BLaER1 treated with 17β-estradiol and CSF1 and Interleukin-3, amounts not matched to agents 10 nM and 100 nM (cell line): ENCODE measurements at regions not wholly inside any gene's neighbourhood (a gene's known extent, or its start where the extent isn't known, plus 50 kb on each side); places are given as distances from the start of the nearest gene placed in this dataset.

Source experiments
- H3K27ac ChIP-seq, 11 experiments: shearing (Covaris generic); formaldehyde crosslinking; 2 replicates each; pipeline ENCODE4 v1.8.1; 2022
- H3K27me3 ChIP-seq, 11 experiments: shearing (Covaris generic); formaldehyde crosslinking; 2 replicates each; pipeline ENCODE4 v1.8.1; 2022
- H3K36me3 ChIP-seq, 11 experiments: shearing (Covaris generic); formaldehyde crosslinking; 2 replicates each; pipeline ENCODE4 v1.8.1; 2022
- H3K4me1 ChIP-seq, 10 experiments: shearing (Covaris generic); formaldehyde crosslinking; 2 replicates each; pipeline ENCODE4 v1.8.1; 2022
- H3K4me2 ChIP-seq, 11 experiments: shearing (Covaris generic); formaldehyde crosslinking; 2 replicates each; pipeline ENCODE4 v1.8.1; 2022
- H3K4me3 ChIP-seq, 10 experiments: shearing (Covaris generic); formaldehyde crosslinking; 2 replicates each; pipeline ENCODE4 v1.8.1; 2022
- H3K9ac ChIP-seq, 11 experiments: shearing (Covaris generic); formaldehyde crosslinking; 2 replicates each; pipeline ENCODE4 v1.8.1; 2022
- H3K9me3 ChIP-seq, 11 experiments: shearing (Covaris generic); formaldehyde crosslinking; replicated peaks in 1 of 11; 2 replicates each; pipeline ENCODE4 v1.8.1; 2022
- H4K20me1 ChIP-seq, 11 experiments: shearing (Covaris generic); formaldehyde crosslinking; 2 replicates each; pipeline ENCODE4 v1.8.1; 2022
- Cebpa-rat ChIP-seq, 11 experiments: shearing (Covaris generic); IDR thresholded peaks; 2 replicates each; pipeline ENCODE4 v1.8.1; 2022

- H3K27me3 ChIP-seq = no peaks in the 10 kb centered on the region
- no peak overlapping the region for H3K4me2 ChIP-seq
- no peak overlapping the region for H3K27ac ChIP-seq
- no peak overlapping the region for H3K4me3 ChIP-seq
- TF ChIP-seq Cebpa-rat (IDR thresholded peaks at IDR 0.05) = no peak
- no peaks in the 10 kb centered on the region for H3K9me3 ChIP-seq
- H3K4me1 ChIP-seq = no peaks in the 10 kb centered on the region
- no peak overlapping the region for H3K9ac ChIP-seq
- no peaks in the 10 kb centered on the region for H3K36me3 ChIP-seq
- H4K20me1 ChIP-seq = no peaks in the 10 kb centered on the region
Measured at GRCh38 chr15:94968133-94968532, 736.8 kb downstream of the MCTP2 start.

- Histone ChIP-seq H4K20me1 (no peaks in the 10 kb centered on the region), H3K27me3 (no peaks in the 10 kb centered on the region), H3K4me1 (no peaks in the 10 kb centered on the region), H3K27ac (no peak overlapping the region), H3K36me3 (no peaks in the 10 kb centered on the region), H3K4me3 (no peak overlapping the region), H3K4me2 (no peak overlapping the region), H3K9me3 (no peaks in the 10 kb centered on the region), H3K9ac (no peak overlapping the region)
- no peak for TF ChIP-seq Cebpa-rat (IDR thresholded peaks at IDR 0.05)
Measured at GRCh38 chr15:94970096-94970495, 738.7 kb downstream of the MCTP2 start.

GRCh38 chr15:94970802-94971201, 739.4 kb downstream of the MCTP2 start:
- no peak overlapping the region for H3K9ac ChIP-seq
- no peak overlapping the region for H3K27ac ChIP-seq

GRCh38 chr15:94972314-94972713, 741.0 kb downstream of the MCTP2 start:
- no peaks in the 10 kb centered on the region for H3K9me3 ChIP-seq
- H3K9ac ChIP-seq = no peak overlapping the region
- no peak overlapping the region for H3K4me3 ChIP-seq
- no peaks in the 10 kb centered on the region for H3K36me3 ChIP-seq
- no peak overlapping the region for H3K4me2 ChIP-seq
- H4K20me1 ChIP-seq = no peaks in the 10 kb centered on the region
- no peak for TF ChIP-seq Cebpa-rat (IDR thresholded peaks at IDR 0.05)
- H3K27me3 ChIP-seq = no peaks in the 10 kb centered on the region
- H3K4me1 ChIP-seq = no peaks in the 10 kb centered on the region
- no peak overlapping the region for H3K27ac ChIP-seq

More at GRCh38 chr15:94970802-94971201, 739.4 kb downstream of the MCTP2 start:
- Histone ChIP-seq H3K4me3 (no peak overlapping the region), H4K20me1 (no peaks in the 10 kb centered on the region), H3K4me1 (no peaks in the 10 kb centered on the region), H3K27me3 (no peaks in the 10 kb centered on the region), H3K9me3 (no peaks in the 10 kb centered on the region), H3K4me2 (no peak overlapping the region), H3K36me3 (no peaks in the 10 kb centered on the region)
- TF ChIP-seq Cebpa-rat (IDR thresholded peaks at IDR 0.05) = no peak

GRCh38 chr15:94987085-94987484, 755.7 kb downstream of the MCTP2 start:
- no peak for TF ChIP-seq Cebpa-rat (IDR thresholded peaks at IDR 0.05)
- no peaks in the 10 kb centered on the region for H4K20me1 ChIP-seq
- H3K4me2 ChIP-seq = no peak overlapping the region

GRCh38 chr15:94991718-94992117, 760.4 kb downstream of the MCTP2 start:
- Histone ChIP-seq H4K20me1 (no peaks in the 10 kb centered on the region), H3K9me3 (peaks cover 0 to 15% (median 6%) of the 10 kb centered on the region in 11 experiments; a peak in 9 of 22 replicates), H3K4me3 (no peak overlapping the region), H3K27ac (no peak overlapping the region), H3K4me1 (no peaks in the 10 kb centered on the region), H3K9ac (no peak overlapping the region), H3K27me3 (no peaks in the 10 kb centered on the region), H3K4me2 (no peak overlapping the region), H3K36me3 (no peaks in the 10 kb centered on the region)
- TF ChIP-seq Cebpa-rat (IDR thresholded peaks at IDR 0.05) = no peak

More at GRCh38 chr15:94987085-94987484, 755.7 kb downstream of the MCTP2 start:
- Histone ChIP-seq H3K4me3 (no peak overlapping the region), H3K27ac (no peak overlapping the region), H3K4me1 (no peaks in the 10 kb centered on the region), H3K9me3 (peaks cover 0 to 24% (median 11%) of the 10 kb centered on the region in 11 experiments; a peak in 9 of 22 replicates), H3K9ac (no peak overlapping the region), H3K27me3 (no peaks in the 10 kb centered on the region), H3K36me3 (no peaks in the 10 kb centered on the region)

GRCh38 chr15:95009635-95010034, 778.3 kb downstream of the MCTP2 start:
- Histone ChIP-seq H3K27me3 (no peaks in the 10 kb centered on the region), H4K20me1 (no peaks in the 10 kb centered on the region), H3K9me3 (peaks cover 0 to 5% (median 0%) of the 10 kb centered on the region in 11 experiments; a peak in 2 of 22 replicates), H3K27ac (no peak overlapping the region), H3K4me2 (no peak overlapping the region), H3K9ac (no peak overlapping the region), H3K4me3 (no peak overlapping the region), H3K4me1 (no peaks in the 10 kb centered on the region), H3K36me3 (no peaks in the 10 kb centered on the region)
- no peak for TF ChIP-seq Cebpa-rat (IDR thresholded peaks at IDR 0.05)

GRCh38 chr15:95013381-95013780, 782.0 kb downstream of the MCTP2 start:
- no peak overlapping the region for H3K4me2 ChIP-seq
- TF ChIP-seq Cebpa-rat (IDR thresholded peaks at IDR 0.05) = no peak
- no peaks in the 10 kb centered on the region for H3K9me3 ChIP-seq
- no peak overlapping the region for H3K4me3 ChIP-seq
- no peaks in the 10 kb centered on the region for H3K27me3 ChIP-seq
- no peak overlapping the region for H3K27ac ChIP-seq
- no peak overlapping the region for H3K9ac ChIP-seq
- H3K4me1 ChIP-seq = peaks cover 0 to 2% (median 0%) of the 10 kb centered on the region in 10 experiments; a peak in 2 of 20 replicates
- H3K36me3 ChIP-seq = no peaks in the 10 kb centered on the region
- H4K20me1 ChIP-seq = no peaks in the 10 kb centered on the region

- peaks cover 0 to under 1% (median 0%) of the 10 kb centered on the region in 11 experiments; a peak in 2 of 22 replicates for H3K9me3 ChIP-seq
- no peak for TF ChIP-seq Cebpa-rat (IDR thresholded peaks at IDR 0.05)
Measured at GRCh38 chr15:95016511-95017229, 785.3 kb downstream of the MCTP2 start.

More at GRCh38 chr15:95016511-95017229, 785.3 kb downstream of the MCTP2 start:
- no peak overlapping the region for H3K9ac ChIP-seq
- no peaks in the 10 kb centered on the region for H3K27me3 ChIP-seq
- H3K4me1 ChIP-seq = peaks cover 0 to 16% (median 0%) of the 10 kb centered on the region in 10 experiments; a peak in 6 of 20 replicates
- H3K4me2 ChIP-seq = no peak overlapping the region
- no peak overlapping the region for H3K4me3 ChIP-seq
- no peak overlapping the region for H3K27ac ChIP-seq
- no peaks in the 10 kb centered on the region for H3K36me3 ChIP-seq
- H4K20me1 ChIP-seq = no peaks in the 10 kb centered on the region
